D721Med (cell line): ENCODE measurements at regions not wholly inside any gene's neighbourhood (a gene's known extent, or its start where the extent isn't known, plus 50 kb on each side); places are given as distances from the start of the nearest gene placed in this dataset.

Experiments
- DNase-seq: peaks from one replicate; pipeline ENCODE4 v3.0.0; 2011; ENCODE audit warnings: low spot score; ENCODE audit not compliant: insufficient read length
- FAIRE-seq: peaks from 2 replicates; lab custom pipeline; 2011; peaks lifted over from hg19 to GRCh38; lab: Jason Lieb, UNC
- TF ChIP-seq, protein P1 (sequence below): IDR thresholded peaks from 2 replicates; pipeline ENCODE4 v1.5.1; 2012; ENCODE audit warnings: mild to moderate bottlenecking, control low read depth; ENCODE audit not compliant: insufficient read depth; ENCODE audit errors: missing control alignments

DNA sequence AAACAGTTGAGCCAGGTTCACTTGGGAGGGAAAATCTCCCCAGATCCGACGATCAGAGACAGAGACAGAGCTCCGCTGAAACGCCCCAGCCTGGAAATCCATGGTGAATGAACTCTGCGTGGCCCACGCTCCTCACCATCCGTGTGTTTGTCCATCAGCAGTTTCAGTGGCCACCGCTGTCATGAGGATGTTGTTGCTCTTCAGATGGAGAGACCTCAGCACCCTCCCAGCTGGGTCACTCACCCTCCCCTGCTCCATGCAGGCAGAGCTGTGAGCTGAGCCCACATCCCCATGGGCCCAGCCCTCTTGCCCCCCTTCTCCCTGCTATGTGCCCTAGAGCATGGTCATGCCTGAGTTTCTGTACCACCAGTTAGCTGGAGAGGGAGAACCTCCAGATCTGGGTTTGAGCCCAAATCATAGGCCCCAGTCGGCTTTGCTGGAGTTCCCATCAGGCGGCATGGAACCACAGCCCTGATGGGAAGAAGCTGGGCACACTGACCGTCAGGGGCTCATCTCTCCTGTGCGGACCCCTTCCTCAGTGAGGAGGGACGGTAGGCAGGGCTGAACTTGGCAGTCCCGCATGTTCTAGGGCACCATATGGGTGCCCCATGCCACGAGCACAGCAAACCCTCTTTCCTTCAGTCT, 154.4 kb upstream of the COL5A1 start:
- no peak for DNase-seq
- no peak for FAIRE-seq
- TF ChIP-seq, protein P1, sequence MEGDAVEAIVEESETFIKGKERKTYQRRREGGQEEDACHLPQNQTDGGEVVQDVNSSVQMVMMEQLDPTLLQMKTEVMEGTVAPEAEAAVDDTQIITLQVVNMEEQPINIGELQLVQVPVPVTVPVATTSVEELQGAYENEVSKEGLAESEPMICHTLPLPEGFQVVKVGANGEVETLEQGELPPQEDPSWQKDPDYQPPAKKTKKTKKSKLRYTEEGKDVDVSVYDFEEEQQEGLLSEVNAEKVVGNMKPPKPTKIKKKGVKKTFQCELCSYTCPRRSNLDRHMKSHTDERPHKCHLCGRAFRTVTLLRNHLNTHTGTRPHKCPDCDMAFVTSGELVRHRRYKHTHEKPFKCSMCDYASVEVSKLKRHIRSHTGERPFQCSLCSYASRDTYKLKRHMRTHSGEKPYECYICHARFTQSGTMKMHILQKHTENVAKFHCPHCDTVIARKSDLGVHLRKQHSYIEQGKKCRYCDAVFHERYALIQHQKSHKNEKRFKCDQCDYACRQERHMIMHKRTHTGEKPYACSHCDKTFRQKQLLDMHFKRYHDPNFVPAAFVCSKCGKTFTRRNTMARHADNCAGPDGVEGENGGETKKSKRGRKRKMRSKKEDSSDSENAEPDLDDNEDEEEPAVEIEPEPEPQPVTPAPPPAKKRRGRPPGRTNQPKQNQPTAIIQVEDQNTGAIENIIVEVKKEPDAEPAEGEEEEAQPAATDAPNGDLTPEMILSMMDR = no peak

DNA sequence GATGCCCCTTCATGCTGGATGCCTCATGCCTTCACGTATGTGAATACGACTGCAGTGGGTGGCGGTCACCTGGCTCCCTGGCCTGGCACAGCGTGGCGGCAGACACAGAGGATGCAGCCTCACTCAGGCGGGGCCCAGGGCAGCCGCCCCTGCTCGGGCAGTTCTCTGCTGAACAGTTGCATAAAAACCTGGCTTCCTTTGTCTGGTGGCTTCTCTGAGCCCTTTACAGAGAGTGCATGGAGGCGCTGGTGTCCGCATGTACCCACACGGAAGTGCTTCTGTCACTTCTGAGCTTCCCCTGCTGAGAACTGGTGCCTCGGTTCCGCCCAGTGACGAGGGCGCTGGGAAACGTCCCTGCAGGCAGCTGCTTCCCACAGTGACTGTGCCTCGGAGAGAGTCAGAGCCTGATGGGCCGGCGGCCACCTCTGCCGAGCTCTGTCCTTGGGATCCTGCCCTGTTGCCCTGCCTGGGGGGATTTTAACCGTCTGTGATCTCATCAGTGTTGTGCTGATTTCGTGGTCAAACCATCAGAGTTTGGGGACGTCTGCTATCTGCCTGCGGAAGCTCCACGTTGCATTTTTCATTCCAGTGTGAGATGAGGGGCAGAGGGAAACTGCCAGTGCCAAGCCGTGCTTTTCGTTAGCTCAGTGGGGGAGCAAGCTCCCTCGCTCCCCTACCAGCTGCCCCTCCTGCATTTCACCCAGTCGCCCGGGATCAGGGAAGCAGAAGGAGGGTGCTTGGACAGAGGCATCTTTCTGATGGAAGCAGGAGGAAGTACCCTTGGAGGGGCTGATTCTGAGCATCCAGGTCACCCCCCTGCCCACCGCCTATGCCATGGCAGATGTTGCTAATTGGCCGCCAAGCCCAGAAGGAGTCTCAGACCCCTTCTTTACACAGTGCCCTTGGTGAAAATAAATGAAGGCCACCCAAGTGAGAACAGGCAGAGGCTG, 153.0 kb upstream of the COL5A1 start:
- no peak for DNase-seq
- no peak for FAIRE-seq
- TF ChIP-seq, protein P1 = no peak

DNA sequence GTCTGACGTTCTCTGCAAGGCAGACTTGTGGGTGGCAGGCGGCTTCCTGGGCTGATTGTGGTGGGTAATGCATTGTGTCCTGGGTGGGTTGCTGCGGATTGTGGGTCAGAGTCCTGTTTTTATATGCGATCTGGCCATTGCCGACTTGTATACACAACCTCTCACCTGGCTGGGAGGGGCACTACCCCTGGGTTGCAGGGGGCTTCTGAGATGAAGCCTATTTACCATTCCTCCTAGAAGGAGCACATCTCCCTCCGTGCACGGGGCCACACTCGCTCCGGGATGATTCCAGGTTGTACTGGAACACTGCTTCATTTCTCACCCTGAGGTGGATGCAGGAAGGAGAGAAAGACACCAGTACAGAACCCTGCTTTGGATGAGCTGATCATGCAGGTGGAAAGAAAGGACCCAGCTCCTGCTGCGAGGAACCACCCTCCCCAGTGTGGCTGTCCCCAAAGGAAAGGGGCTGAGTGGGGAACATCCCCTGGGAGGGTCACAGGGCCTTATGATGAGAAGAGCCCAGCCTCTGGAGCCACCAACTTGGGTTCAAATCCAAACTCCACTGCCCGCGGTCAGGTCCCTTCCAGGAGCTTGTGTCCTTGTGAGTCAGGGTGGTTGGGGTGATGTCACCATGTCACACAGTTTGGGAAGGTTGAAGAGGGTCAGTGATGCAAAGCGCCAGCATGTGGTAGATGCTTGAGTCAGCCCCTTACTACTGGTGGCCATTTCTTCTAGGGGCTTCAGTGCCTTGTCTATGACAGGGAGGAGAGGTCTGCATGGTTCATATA, 151.8 kb upstream of the COL5A1 start:
- FAIRE-seq (no peak), DNase-seq (no peak)
- TF ChIP-seq, protein P1 = no peak

DNA sequence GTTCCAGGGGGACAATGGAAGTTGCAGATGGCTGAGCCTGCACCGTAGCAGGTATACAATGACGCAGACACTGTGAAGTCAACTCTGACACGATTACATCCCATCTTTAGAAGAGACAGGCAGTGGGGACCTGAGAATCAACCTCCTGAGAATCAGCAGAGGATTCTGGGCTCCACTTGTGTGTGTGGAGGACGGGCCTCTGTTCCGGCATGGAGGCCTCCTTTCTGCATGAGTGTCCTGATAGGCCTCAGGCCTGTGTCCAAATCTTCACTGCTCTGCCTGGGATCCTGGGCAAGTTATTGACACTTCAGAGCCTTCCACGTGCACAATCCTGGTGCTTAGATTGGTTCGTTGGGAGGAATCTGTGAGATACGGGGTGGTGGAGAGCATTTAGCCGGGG, 151.2 kb upstream of the COL5A1 start:
- TF ChIP-seq, protein P1 = no peak
- DNase-seq (no peak), FAIRE-seq (no peak)

DNA sequence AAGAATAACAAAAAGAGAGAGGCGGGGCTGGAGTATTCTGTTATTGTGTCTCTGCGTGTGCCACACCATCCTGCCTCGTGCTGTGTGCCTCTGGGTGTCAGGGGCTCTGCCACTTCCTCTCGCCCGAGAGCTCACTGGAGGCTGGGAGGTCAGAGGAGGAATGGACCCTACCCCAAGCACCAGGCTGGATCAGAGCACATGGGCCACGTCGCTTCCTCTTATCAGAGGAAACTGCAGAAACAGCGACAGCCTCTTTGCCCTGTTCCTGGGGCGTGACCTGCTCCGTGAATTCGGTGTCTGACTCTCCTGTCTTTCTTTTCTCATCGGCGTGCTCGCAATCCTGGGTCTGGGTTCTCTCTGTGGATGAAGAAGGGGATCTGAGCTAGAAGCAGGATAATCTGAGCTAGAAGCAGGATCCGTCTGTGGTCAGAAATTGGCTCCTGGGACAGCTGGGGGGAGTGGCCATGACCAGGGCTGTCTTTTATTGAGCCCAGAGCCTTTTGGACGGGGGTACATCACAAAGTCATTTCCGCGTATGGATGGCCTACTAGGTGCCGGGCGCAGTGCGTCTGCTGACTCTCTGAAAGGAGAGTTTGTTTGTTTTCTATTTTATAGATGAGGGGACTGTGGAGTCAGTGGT, 150.3 kb upstream of the COL5A1 start:
- FAIRE-seq = peak; percentile 72
- DNase-seq = peak; percentile 66
- TF ChIP-seq, protein P1 = no peak

DNA sequence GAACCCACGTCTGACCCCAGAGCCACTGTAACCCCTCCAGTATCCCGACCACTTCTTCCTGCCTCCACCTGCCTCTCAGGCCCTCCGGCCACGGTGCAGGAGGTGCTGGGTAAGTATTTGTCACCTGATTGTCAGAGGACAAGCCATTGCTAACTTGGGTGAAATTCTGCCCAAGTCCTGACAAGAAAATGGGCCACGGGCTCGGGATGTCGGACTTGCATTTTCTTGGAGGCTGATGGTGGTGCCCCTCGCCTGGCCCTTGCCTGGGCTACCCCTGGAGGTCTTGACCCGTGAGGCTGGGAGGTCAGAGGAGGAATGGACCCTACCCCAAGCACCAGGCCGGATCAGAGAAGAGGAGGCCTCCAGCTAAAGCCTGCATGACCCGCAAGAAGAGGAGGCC, 149.7 kb upstream of the COL5A1 start:
- DNase-seq = no peak
- FAIRE-seq = no peak
- TF ChIP-seq, protein P1 = no peak
